Astrocyte of the spinal cord (primary cell): ENCODE measurements at regions not wholly inside any gene's neighbourhood (a gene's known extent, or its start where the extent isn't known, plus 50 kb on each side); places are given as distances from the start of the nearest gene placed in this dataset.

Experiments used
- DNase-seq: peaks from one replicate; pipeline ENCODE4 v3.0.0; 2011; ENCODE audit warnings: low read depth, low spot score
- H3K4me3 ChIP-seq: 2 replicates; pipeline ENCODE4 v1.5.1; 2011; ENCODE audit warnings: low read depth, mild to moderate bottlenecking, low read length, moderate library complexity
- in situ Hi-C: cut with HindIII; loops from 2 replicates; pipeline ENCODE4 v1.10.0; 2017; ENCODE audit warnings: low sequenced_read_pairs
- TF ChIP-seq, protein P1 (sequence below): IDR thresholded peaks from 2 replicates; pipeline ENCODE4 v1.5.1; 2012; ENCODE audit warnings: low read depth, mild to moderate bottlenecking, low read length, inconsistent platforms

DNA sequence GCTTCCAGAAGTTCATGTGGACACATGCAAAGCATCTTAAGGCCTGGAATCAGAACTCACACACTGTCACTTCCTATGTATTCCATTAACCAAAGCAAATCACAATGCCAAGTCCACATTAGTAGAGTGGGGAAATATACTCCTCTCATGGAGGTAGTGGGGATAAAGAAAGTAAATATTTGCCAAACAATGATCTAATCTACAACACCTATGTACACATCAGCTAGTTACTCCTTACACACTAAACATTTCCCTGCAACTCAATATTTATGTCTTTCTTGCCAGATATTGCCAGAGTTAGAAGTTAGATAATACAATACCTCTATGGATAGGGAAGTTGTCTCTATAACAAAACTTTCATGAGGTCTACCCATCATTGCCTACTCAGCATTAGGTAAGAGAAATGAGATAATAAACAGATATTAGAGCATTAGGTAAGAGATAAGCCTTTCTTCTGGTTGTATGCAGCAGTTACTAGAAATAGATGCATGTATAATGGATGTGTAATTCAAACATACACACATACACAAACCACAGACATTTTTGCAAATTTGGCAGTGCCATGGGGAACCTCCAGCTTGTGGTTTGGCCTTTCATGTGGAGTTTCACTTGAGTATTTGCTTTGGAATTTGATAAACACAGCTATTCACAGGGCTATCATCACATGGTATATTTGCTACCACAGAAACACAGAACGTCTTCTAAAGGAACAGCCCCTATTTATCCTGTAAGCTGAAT lies 196.5 kb downstream of the TLE1 start:
- no peak overlapping the region for H3K4me3 ChIP-seq
- TF ChIP-seq, protein P1, sequence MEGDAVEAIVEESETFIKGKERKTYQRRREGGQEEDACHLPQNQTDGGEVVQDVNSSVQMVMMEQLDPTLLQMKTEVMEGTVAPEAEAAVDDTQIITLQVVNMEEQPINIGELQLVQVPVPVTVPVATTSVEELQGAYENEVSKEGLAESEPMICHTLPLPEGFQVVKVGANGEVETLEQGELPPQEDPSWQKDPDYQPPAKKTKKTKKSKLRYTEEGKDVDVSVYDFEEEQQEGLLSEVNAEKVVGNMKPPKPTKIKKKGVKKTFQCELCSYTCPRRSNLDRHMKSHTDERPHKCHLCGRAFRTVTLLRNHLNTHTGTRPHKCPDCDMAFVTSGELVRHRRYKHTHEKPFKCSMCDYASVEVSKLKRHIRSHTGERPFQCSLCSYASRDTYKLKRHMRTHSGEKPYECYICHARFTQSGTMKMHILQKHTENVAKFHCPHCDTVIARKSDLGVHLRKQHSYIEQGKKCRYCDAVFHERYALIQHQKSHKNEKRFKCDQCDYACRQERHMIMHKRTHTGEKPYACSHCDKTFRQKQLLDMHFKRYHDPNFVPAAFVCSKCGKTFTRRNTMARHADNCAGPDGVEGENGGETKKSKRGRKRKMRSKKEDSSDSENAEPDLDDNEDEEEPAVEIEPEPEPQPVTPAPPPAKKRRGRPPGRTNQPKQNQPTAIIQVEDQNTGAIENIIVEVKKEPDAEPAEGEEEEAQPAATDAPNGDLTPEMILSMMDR = no peak
- in situ Hi-C loops = no loop called here
- DNase-seq = peak; percentile 97

DNA sequence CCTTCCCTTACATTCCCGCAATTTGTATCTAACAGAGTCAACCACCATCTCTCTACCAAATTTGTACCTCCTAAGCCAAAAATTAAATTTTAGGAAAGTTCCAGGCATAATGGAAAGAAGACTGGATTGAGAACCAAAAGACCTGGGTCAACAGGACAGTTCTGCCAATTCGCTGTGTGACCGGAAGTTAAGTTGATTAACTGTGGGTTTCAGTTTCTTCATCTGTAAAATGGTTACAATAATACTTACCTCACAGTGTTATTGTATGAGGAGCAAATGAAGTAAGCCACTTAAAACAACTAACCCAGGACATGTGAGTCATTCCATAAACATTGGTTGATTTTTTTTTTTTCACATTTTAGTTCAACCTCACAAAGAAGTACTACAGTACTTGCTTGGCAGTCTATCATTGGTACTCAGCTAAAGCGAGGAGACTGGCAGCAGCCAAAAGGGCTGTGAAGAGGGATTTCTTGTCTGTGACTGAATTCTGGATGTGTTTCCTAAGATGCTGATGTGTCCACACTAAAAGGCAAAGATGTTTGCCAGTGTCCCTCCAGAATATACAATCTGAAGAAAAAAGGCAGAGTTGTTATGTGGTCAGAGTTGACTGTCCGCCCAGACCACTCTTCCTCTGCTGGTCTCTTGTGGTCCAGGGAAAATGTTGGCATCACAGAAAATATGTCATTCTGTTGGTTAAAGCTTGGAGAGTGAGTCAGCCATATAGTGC lies 198.6 kb downstream of the TLE1 start:
- TF ChIP-seq, protein P1 = no peak
- H3K4me3 ChIP-seq = no peak overlapping the region
- DNase-seq = peak; percentile 94
- in situ Hi-C loops = no loop called here

DNA sequence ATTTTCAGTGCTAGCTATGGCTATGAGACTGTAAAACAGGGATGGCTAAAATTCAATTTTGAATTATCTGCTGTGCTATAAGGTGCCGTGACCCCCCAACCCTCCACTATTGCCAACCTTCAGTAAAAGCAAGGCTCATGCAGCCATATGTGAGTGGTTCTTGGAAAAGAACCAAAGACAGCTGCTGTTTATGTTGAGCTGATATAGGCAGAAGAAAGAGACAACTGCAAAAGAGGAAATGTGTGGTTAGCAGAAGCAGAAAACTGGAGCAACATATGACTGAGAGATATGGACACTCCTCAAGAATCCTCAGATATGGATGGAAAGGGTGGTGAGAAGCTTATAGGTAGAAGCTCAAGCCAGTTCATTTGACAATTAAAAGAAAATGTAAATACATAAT lies 200.3 kb downstream of the TLE1 start:
- no peak overlapping the region for H3K4me3 ChIP-seq
- DNase-seq = no peak
- in situ Hi-C loops = no loop called here
- TF ChIP-seq, protein P1 = no peak

DNA sequence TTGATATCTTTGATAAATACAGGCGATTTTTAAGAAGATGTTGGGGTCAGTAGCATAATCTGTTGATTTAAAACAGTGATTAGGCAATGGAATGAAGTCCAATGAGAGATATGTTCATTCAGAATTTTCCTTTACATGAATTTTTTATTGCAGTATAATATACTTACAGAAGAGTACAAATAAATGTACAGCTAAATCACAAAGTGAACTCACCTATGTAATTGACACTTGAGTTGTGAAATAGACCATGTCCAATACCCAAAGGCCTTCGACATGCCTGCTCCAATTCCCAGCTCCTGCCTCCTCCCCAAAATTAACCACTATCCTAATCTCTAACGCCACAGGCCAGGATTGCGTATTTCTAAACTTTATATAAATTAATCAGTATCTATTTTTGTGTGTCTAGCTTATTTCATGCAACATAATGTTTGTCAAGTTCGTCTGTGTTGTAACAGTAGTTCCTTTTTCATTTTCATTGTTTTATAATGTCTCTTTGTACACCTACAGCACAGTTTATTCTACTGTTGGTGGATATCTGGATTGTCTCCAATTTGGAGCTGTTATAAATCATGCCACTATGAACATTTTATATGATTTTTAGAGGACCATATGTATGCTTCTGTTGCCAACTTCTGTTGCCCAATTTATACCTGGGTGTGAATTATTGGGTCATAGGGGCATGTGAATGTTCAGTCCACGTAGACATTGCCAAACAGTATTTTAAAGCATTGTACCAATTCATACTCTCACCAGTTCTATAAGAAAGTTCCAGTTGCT lies 208.3 kb downstream of the TLE1 start:
- in situ Hi-C loops = no loop called here
- TF ChIP-seq, protein P1 = no peak
- no peak for DNase-seq
- no peak overlapping the region for H3K4me3 ChIP-seq

DNA sequence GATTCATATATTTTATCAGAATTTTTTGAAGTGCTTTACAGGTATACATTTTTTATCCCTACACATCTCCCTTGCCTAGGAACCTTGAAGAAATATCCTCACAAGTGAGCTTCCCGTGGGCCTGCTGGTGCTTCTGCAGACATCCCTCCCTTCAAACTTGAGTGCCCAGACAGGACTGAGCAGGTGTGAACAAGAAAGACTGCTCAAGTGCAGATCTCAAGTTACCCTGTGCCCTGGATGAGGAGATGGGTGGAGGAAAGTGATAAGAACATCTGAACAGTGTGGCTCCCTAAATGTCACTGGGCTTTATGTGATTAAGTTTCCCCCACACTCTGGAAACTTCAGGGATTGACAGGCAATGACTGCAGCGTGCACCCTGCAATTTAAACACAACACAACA lies 209.8 kb downstream of the TLE1 start:
- no peak for DNase-seq

DNA sequence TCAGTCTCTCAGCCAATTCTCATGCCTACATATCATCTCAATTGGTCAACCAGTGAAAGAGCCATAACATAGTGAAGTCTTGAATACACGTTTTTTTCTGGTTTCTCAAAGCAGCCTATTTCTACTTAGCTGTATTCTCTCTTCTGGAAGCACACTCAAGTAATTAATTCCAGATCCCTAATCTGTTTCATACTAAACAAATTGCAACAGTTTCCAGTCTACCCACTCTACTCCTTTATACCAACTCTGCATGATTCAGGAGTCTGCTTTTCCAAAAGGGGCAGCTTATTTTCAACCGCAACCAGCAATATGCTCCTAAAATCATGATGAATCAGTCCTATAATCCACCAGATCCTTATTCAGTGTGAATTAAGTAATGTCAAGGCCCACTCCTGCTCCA lies 211.7 kb downstream of the TLE1 start:
- no peak for DNase-seq
- in situ Hi-C loops = no loop called here
- no peak overlapping the region for H3K4me3 ChIP-seq
- TF ChIP-seq, protein P1 = no peak

More for the DNA sequence above, 209.8 kb downstream of the TLE1 start:
- TF ChIP-seq, protein P1 = no peak
- no peak overlapping the region for H3K4me3 ChIP-seq
- in situ Hi-C loops = no loop called here
